VCaP (cell line): ENCODE measurements at regions not wholly inside any gene's neighbourhood (a gene's known extent, or its start where the extent isn't known, plus 50 kb on each side); places are given as distances from the start of the nearest gene placed in this dataset.

ENCODE experiments used
- H3K27ac ChIP-seq: fragments of 450-650 bp; 2 replicates; pipeline ENCODE4 v1.5.1; 2017
- TF ChIP-seq, protein P1 (sequence below): fragments of 450-650 bp; conservative IDR thresholded peaks from 2 replicates; pipeline ENCODE4 v1.5.1; 2017; ENCODE audit warnings: mild to moderate bottlenecking, moderate library complexity

DNA sequence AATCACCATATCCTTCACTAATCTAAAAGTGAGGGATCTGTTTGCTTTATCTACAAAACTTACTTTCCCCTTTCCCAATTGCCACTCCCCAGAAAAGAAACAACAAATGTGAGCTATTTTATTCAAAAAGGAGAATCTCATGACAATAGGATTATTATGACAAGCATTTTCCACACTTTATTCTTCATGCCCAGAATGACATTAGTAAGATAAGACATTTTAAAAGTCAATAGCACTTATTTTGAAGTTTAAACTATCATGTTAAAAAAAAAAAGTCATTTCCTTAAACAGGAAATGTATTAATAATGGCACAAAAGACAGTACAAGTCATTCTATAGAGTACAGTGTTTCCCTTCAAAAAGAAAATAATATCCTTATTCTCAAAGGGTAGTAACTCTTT, 58.8 kb upstream of the HNRNPA3 start:
- no peak overlapping the region for H3K27ac ChIP-seq
- TF ChIP-seq, protein P1, sequence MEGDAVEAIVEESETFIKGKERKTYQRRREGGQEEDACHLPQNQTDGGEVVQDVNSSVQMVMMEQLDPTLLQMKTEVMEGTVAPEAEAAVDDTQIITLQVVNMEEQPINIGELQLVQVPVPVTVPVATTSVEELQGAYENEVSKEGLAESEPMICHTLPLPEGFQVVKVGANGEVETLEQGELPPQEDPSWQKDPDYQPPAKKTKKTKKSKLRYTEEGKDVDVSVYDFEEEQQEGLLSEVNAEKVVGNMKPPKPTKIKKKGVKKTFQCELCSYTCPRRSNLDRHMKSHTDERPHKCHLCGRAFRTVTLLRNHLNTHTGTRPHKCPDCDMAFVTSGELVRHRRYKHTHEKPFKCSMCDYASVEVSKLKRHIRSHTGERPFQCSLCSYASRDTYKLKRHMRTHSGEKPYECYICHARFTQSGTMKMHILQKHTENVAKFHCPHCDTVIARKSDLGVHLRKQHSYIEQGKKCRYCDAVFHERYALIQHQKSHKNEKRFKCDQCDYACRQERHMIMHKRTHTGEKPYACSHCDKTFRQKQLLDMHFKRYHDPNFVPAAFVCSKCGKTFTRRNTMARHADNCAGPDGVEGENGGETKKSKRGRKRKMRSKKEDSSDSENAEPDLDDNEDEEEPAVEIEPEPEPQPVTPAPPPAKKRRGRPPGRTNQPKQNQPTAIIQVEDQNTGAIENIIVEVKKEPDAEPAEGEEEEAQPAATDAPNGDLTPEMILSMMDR = no peak

GRCh38 chr2:177154809-177155208, 57.8 kb upstream of the HNRNPA3 start:
- no peak overlapping the region for H3K27ac ChIP-seq
- TF ChIP-seq, protein P1 = no peak

- TF ChIP-seq, protein P1 = no peak
- H3K27ac ChIP-seq = no peak overlapping the region
Observed at GRCh38 chr2:177155631-177156030, 57.0 kb upstream of the HNRNPA3 start.

DNA sequence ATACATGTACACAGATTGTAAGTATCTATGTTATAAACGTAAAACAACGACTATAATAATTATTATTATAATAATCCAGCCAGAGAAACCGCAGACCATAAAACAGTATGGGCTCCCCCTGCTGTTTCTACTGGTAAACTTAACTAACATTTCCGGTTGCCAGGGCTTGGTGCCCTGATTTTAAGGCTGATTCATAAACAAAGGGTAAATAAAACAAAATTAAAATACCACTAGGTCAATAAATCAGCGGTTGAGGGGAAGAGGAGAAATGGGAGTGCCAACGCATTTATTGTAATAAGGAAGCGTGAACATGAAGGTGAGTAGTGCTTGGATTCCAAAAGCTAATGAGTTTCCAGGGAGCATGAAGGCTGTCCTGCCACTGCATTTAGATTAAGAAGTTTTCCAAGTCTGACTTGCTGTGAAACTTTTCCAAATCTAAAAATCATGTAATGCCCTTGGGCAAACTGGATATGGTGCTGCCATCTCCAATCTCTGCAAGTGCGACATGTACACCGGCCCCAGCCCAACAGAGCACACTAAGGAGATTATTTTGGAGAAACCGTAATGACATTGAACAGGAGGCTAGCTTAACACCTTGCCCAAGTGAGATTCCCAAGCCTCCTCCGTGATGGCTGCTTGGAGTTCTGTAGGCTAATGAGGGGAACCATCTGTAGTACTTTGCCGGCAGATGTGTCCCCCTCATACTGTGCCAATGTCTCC, 50.7 kb upstream of the HNRNPA3 start:
- H3K27ac ChIP-seq = no peak overlapping the region
- TF ChIP-seq, protein P1 = peak; percentile 75
